K562 (cell line): ENCODE measurements at regions not wholly inside any gene's neighbourhood (a gene's known extent, or its start where the extent isn't known, plus 50 kb on each side); places are given as distances from the start of the nearest gene placed in this dataset.

Experiments used
- ATAC-seq: fragments of 200-7000 bp; cut with Tn5 transposase; 3 replicates; pipeline ENCODE4 v1.9.1; 2020; ENCODE audit warnings: moderate library complexity
- BruUV-seq: library from RNA; stranded (reverse); fragments of 400-500 nt; replicated peaks from 2 replicates; lab custom pipeline; 2021; lab: Mats Ljungman, UMichigan
- CTCF ChIA-PET: fragments of 300-600 bp; formaldehyde crosslinking; extraction: SDS; loops from one replicate; lab custom pipeline; 2021; ENCODE audit warnings: low intra/inter-chr PET ratio; lab: Yijun Ruan, JAX
- POLR2A ChIA-PET: fragments of 300-600, 350-650 bp; sonication (Branson Sonifier 250); formaldehyde crosslinking; extraction: SDS; loops from one replicate; lab custom pipeline; 2021; ENCODE audit warnings: antibody characterized with exemption, inconsistent platforms; lab: Yijun Ruan, JAX
- DNase-seq, 4 experiments: peaks; one replicate each; pipeline versions ENCODE4 v3.0.0 to v3.0.0-alpha.2; 2011 to 2018; ENCODE audit warnings: low spot score in 3 of 4, mixed read lengths in 3 of 4; ENCODE audit errors: extremely low read depth in 1 of 4
- FAIRE-seq: peaks from 2 replicates; lab custom pipeline; 2011; peaks lifted over from hg19 to GRCh38; lab: Jason Lieb, UNC
- H2AFZ ChIP-seq: 2 replicates; pipeline ENCODE4 v1.6.0; 2011; ENCODE audit warnings: low read depth, low read length, control low read depth, inconsistent platforms
- H3K27ac ChIP-seq: fragments of 200-600 bp; 3 replicates; pipeline ENCODE4 v1.8.0; 2011; ENCODE audit warnings: low read depth, mild to moderate bottlenecking, control low read depth, inconsistent platforms, low read length, moderate library complexity, mixed read lengths; ENCODE audit errors: extremely low read depth
- H3K27me3 ChIP-seq, 2 experiments: fragments of 300-600 bp in 1 of 2; 2 replicates in 1 of 2; 3 replicates in 1 of 2; pipeline versions ENCODE4 v1.6.0 to v1.8.0; 2011; ENCODE audit warnings: inconsistent platforms in 2 of 2, low read length in 2 of 2, mild to moderate bottlenecking in 1 of 2, mixed read lengths in 1 of 2, moderate library complexity in 1 of 2; ENCODE audit not compliant: control insufficient read depth in 2 of 2, insufficient read depth in 2 of 2
- H3K36me3 ChIP-seq: fragments of 300-600 bp; 3 replicates; pipeline ENCODE4 v1.8.0; 2011; ENCODE audit warnings: mild to moderate bottlenecking, low read length, inconsistent platforms; ENCODE audit not compliant: control insufficient read depth, insufficient read depth
- H3K4me1 ChIP-seq, 2 experiments: fragments of 200-600 bp in 1 of 2; replicated peaks in 1 of 2; 2 replicates in 1 of 2; 3 replicates in 1 of 2; pipeline versions ENCODE4 v1.5.1 to v1.8.0; 2011; ENCODE audit warnings: inconsistent platforms in 2 of 2, low read length in 2 of 2, mild to moderate bottlenecking in 1 of 2, mixed read lengths in 1 of 2, moderate library complexity in 1 of 2; ENCODE audit not compliant: control insufficient read depth in 2 of 2, insufficient read depth in 2 of 2
- H3K4me2 ChIP-seq: 2 replicates; pipeline ENCODE4 v1.6.1; 2011; ENCODE audit warnings: low read length, control low read depth, inconsistent platforms, mixed read lengths; ENCODE audit not compliant: insufficient read depth
- H3K4me3 ChIP-seq: fragments of 200-600 bp; sonication (generic), shearing (Covaris generic); 2 replicates; pipeline ENCODE4 v1.5.1; 2016; ENCODE audit warnings: control low read depth, inconsistent platforms
- H3K79me2 ChIP-seq: fragments of 200-600 bp; 3 replicates; pipeline ENCODE4 v1.8.0; 2011; ENCODE audit warnings: low read length, inconsistent platforms; ENCODE audit not compliant: control insufficient read depth, insufficient read depth
- H3K9ac ChIP-seq, 2 experiments: 2 replicates each; pipeline versions ENCODE4 v1.6.0 to v1.6.1; 2011; ENCODE audit warnings: low read depth in 2 of 2, low read length in 2 of 2, control low read depth in 1 of 2, inconsistent platforms in 1 of 2, mild to moderate bottlenecking in 1 of 2, mixed read lengths in 1 of 2; ENCODE audit not compliant: insufficient read depth in 1 of 2
- H3K9me1 ChIP-seq: one replicate; pipeline ENCODE4 v1.6.0; 2011; ENCODE audit warnings: inconsistent platforms, mild to moderate bottlenecking, low read length, moderate library complexity; ENCODE audit not compliant: control insufficient read depth, insufficient read depth
- H3K9me3 ChIP-seq: replicated peaks from 2 replicates; pipeline ENCODE4 v1.5.1; 2011; ENCODE audit warnings: low read depth, low read length, inconsistent platforms; ENCODE audit not compliant: control insufficient read depth, insufficient read depth
- H4K20me1 ChIP-seq: replicated peaks from 2 replicates; pipeline ENCODE4 v1.6.1; 2011; ENCODE audit warnings: low read length, inconsistent platforms, mixed read lengths; ENCODE audit not compliant: control insufficient read depth, insufficient read depth
- CBX8 ChIP-seq: fragments of 200-600 bp; sonication (generic); IDR thresholded peaks from 2 replicates; pipeline ENCODE4 v1.6.1; 2012; ENCODE audit warnings: borderline replicate concordance, mixed run types, low read depth, mild to moderate bottlenecking, moderate library complexity, mixed read lengths, low read length, control low read depth, inconsistent platforms; ENCODE audit not compliant: poor library complexity, severe bottlenecking; ENCODE audit errors: extremely low read depth
- DACH1 ChIP-seq: fragments of 450-650 bp; IDR thresholded peaks from 2 replicates; pipeline ENCODE4 v1.6.1; 2018; ENCODE audit not compliant: partially characterized antibody
- ESRRB ChIP-seq: fragments of 250-450 bp; sonication (Bioruptor Pico); IDR thresholded peaks from 2 replicates; pipeline ENCODE4 v1.5.0; 2020; ENCODE audit warnings: mild to moderate bottlenecking, moderate library complexity, borderline replicate concordance
- HMG20A ChIP-seq: fragments of 450-650 bp; formaldehyde crosslinking; conservative IDR thresholded peaks from 2 replicates; pipeline ENCODE4 v1.4.0; 2020; ENCODE audit warnings: mild to moderate bottlenecking, mixed read lengths
- KLF16 ChIP-seq: IDR thresholded peaks from 2 replicates; pipeline ENCODE4 v1.6.1; 2016; ENCODE audit warnings: antibody characterized with exemption
- MEIS2 ChIP-seq: fragments of 450-650 bp; IDR thresholded peaks from 2 replicates; pipeline ENCODE4 v1.6.1; 2014; ENCODE audit warnings: mild to moderate bottlenecking; ENCODE audit not compliant: partially characterized antibody
- MTA3 ChIP-seq: fragments of 450-650 bp; formaldehyde crosslinking; IDR thresholded peaks from 2 replicates; pipeline ENCODE4 v1.6.1; 2017; ENCODE audit warnings: mild to moderate bottlenecking, borderline replicate concordance
- SMARCA4 ChIP-seq: fragments of 450-650 bp; IDR thresholded peaks from 2 replicates; pipeline ENCODE4 v1.6.1; 2016
- ZNF224 ChIP-seq: sonication (generic); formaldehyde crosslinking; IDR thresholded peaks from 2 replicates; pipeline ENCODE4 v1.8.0; 2022; ENCODE audit warnings: mild to moderate bottlenecking, missing genetic modification reagents
- ZNF263 ChIP-seq: sonication (generic); formaldehyde crosslinking; IDR thresholded peaks from 2 replicates; pipeline ENCODE4 v1.8.0; 2022; ENCODE audit warnings: mild to moderate bottlenecking, missing genetic modification reagents, borderline replicate concordance
- ZNF507 ChIP-seq: conservative IDR thresholded peaks from 2 replicates; pipeline ENCODE4 v1.6.1; 2017; ENCODE audit warnings: missing genetic modification characterization, missing compliant biosample characterization
- ZNF707 ChIP-seq: fragments of 250-450 bp; sonication (Bioruptor Pico); conservative IDR thresholded peaks from 2 replicates; pipeline ENCODE4 v1.8.0; 2022; ENCODE audit warnings: inconsistent platforms, mild to moderate bottlenecking, moderate library complexity
- in situ Hi-C: fragments of 300-500 bp; cut with MboI; formaldehyde crosslinking; loops from 4 replicates; pipeline ENCODE4 v1.15.0; 2018; ENCODE audit warnings: inconsistent platforms, mixed read lengths
- intact Hi-C: fragments of 100-400 bp; cut with micrococcal nuclease; formaldehyde crosslinking; loops from 2 replicates; pipeline ENCODE4 v1.14.2; 2022
- TF ChIP-seq, protein P1 (sequence below): sonication (generic); formaldehyde crosslinking; IDR thresholded peaks from 2 replicates; pipeline ENCODE4 v1.8.1; 2023; ENCODE audit warnings: mild to moderate bottlenecking, missing genetic modification reagents
- TF ChIP-seq, protein P2 (sequence below): fragments of 150-350 bp; IDR thresholded peaks from 2 replicates; pipeline ENCODE4 v1.6.1; 2014; ENCODE audit warnings: low read depth, mild to moderate bottlenecking, low read length, borderline replicate concordance

DNA sequence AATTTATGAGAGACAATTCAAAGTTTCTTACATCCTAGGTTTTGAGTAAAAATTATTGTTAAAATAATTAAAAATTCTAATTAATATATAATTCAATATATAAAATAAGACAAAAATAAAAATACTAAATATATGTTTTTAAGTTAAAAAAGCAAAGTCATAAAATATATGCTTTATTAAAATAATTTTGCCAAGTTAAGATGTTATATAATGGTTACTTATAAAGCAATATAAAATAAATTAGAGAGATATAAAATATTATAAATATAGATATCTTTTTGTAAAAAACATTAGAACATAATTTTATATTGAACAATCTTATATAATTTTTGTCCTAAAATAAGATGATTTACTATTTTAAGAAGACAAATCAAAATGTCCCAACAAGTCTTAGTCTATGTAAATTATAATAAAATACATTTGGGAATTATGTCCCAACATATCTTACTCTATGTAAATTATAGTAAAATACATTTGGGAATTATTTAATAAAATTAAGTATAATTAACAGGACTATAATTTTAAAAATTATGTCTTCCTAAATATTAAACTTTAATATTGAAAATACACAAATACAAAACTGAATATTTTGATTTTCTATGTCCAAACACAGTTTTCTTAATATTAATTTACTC is 67.7 kb upstream of the TOP3B start:
- no peak overlapping the region for H3K27ac ChIP-seq
- intact Hi-C loops: no loop called here
- POLR2A ChIA-PET: interaction anchor here (1.0 to 1.5 kb wide), 2 partner anchors 8 to 10 kb away, joined by 3 to 5 read pairs; no protein-coding TSS in a partner anchor
- no peaks in the 10 kb centered on the region for H3K79me2 ChIP-seq
- in situ Hi-C loops: no loop called here
- H3K9me1 ChIP-seq: no peaks in the 10 kb centered on the region
- no peak overlapping the region for H3K9ac ChIP-seq
- H3K4me1 ChIP-seq: no peaks in the 10 kb centered on the region; a peak in 1 of 5 replicates
- peaks cover 11 to 21% of the 10 kb centered on the region in 2 experiments for H3K27me3 ChIP-seq
- no peak overlapping the region for H3K4me2 ChIP-seq
- H3K36me3 ChIP-seq: no peaks in the 10 kb centered on the region
- ATAC-seq: no peak
- H3K4me3 ChIP-seq: no peak overlapping the region
- peaks cover 4% of the 10 kb centered on the region; the same call in 1 of the 2 replicates for H4K20me1 ChIP-seq
- CTCF ChIA-PET: interaction anchor here (0.6 kb wide), 1 partner anchor 149 kb away, joined by 3 read pairs; no protein-coding TSS in a partner anchor
- BruUV-seq: no TSS peak
- no peak for FAIRE-seq
- no peaks in the 10 kb centered on the region for H3K9me3 ChIP-seq
- no peak overlapping the region for H2AFZ ChIP-seq
- no peak for DNase-seq
- TF ChIP-seq MTA3 (no peak), ZNF263 (CRISPR knock-in tag) (no peak), DACH1 (no peak), SMARCA4 (no peak), CBX8 (no peak), HMG20A (CRISPR knock-in tag) (no peak), ZNF507 (tag) (no peak), MEIS2 (no peak), ZNF707 (CRISPR knock-in tag) (no peak), ZNF224 (no peak), ESRRB (CRISPR knock-in tag) (no peak), KLF16 (0 out of 2 replicates have a peak, but pooled peaks have one; percentile 5)
- TF ChIP-seq, protein P1, sequence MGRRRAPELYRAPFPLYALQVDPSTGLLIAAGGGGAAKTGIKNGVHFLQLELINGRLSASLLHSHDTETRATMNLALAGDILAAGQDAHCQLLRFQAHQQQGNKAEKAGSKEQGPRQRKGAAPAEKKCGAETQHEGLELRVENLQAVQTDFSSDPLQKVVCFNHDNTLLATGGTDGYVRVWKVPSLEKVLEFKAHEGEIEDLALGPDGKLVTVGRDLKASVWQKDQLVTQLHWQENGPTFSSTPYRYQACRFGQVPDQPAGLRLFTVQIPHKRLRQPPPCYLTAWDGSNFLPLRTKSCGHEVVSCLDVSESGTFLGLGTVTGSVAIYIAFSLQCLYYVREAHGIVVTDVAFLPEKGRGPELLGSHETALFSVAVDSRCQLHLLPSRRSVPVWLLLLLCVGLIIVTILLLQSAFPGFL: no peak
- TF ChIP-seq, protein P2, sequence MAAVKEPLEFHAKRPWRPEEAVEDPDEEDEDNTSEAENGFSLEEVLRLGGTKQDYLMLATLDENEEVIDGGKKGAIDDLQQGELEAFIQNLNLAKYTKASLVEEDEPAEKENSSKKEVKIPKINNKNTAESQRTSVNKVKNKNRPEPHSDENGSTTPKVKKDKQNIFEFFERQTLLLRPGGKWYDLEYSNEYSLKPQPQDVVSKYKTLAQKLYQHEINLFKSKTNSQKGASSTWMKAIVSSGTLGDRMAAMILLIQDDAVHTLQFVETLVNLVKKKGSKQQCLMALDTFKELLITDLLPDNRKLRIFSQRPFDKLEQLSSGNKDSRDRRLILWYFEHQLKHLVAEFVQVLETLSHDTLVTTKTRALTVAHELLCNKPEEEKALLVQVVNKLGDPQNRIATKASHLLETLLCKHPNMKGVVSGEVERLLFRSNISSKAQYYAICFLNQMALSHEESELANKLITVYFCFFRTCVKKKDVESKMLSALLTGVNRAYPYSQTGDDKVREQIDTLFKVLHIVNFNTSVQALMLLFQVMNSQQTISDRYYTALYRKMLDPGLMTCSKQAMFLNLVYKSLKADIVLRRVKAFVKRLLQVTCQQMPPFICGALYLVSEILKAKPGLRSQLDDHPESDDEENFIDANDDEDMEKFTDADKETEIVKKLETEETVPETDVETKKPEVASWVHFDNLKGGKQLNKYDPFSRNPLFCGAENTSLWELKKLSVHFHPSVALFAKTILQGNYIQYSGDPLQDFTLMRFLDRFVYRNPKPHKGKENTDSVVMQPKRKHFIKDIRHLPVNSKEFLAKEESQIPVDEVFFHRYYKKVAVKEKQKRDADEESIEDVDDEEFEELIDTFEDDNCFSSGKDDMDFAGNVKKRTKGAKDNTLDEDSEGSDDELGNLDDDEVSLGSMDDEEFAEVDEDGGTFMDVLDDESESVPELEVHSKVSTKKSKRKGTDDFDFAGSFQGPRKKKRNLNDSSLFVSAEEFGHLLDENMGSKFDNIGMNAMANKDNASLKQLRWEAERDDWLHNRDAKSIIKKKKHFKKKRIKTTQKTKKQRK: no peak
